ENCODE measurements at regions not wholly inside any gene's neighbourhood (a gene's known extent, or its start where the extent isn't known, plus 50 kb on each side); places are given as distances from the start of the nearest gene placed in this dataset.

- TF ChIP-seq CTCF (conservative IDR thresholded peaks at IDR 0.05; ENCODE audit: low read depth, low read length) (no peak), EZH2phosphoT487 (IDR thresholded peaks at IDR 0.05; ENCODE audit: borderline replicate concordance, low read length) (no peak), EZH2 (IDR thresholded peaks at IDR 0.05; ENCODE audit: low read length, unreplicated experiment) (no peak)
Measured at GRCh38 chr13:85386424-85386823, 412.8 kb downstream of the SLITRK6 start.
